ENCODE measurements at regions not wholly inside any gene's neighbourhood (a gene's known extent, or its start where the extent isn't known, plus 50 kb on each side); places are given as distances from the start of the nearest gene placed in this dataset.
A peak's percentile ranks its signal among the peaks of the same experiment; 100 is the strongest.
"Not testable (repeated sequence)": the region's sequence is repeated elsewhere in the genome, so short reads cannot be mapped to it uniquely, and the experiment has no call there.

- no peak for DNase-seq
Measured at GRCh38 chr7:113371416-113372043, 253.2 kb upstream of the SMIM30 start.

GRCh38 chr7:113370910-113371309 is 252.6 kb upstream of the SMIM30 start:
- DNase-seq: no peak

DNA sequence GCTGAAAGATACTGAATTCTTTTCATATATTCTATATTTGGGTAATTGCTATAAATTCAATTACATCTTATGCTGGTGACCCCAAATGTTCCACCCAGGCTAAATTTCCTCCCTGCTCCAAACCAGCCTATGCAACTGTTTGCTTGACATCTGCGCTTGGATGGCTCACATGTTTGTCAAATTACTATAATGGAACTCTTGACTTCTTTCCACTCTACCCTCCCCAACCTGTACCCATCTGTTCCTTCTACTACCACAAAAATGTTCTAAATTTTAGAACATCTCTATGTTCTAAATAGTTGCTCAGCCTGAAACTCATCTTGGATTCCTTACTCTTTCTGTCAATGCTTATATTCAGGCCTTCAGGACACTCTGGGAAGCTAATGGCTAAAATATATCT is 249.9 kb upstream of the SMIM30 start:
- DNase-seq: no peak

GRCh38 chr7:113367041-113367586 is 248.8 kb upstream of the SMIM30 start:
- DNase-seq: no peak

DNA sequence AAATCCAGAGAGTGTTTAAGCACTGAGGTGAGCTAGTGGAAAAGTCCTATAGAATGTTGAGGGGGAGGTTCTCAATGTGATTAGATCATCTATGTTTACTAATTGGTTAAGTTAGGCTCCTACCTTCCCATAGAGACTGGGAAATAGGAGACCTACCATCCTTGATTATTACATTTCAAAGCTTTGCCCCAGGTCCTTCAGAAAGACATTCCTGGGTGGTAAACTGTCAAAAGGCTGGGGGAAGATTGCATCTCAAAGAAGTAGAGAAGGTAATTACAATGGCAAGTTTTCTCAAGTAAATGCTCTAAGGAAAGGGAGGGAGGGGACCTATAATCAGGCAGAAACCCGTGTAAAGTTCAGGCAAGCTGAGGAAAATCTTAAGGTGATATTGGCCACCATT is 247.8 kb upstream of the SMIM30 start:
- no peak for DNase-seq

DNA sequence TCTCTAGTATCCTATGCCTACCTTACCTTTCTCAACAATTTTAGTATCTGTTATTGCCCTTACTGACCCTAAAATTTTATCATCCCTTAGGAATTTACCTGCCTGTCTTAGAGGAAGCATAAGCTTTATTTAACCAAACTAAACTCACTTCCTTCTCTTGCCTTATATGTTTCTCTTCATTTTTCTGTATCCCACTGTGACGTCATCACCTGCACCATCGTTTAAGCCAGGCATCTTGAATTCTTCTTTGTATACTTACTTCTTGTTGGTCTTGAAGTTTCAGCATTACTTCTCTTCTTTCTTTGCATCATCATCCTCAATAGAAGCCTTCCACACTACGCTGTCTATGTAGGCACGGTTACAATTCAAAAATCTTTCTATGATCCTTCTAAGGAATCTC is 231.0 kb upstream of the SMIM30 start:
- DNase-seq: no peak

GRCh38 chr7:113339661-113340060 is 221.3 kb upstream of the SMIM30 start:
- DNase-seq: no peak

DNA sequence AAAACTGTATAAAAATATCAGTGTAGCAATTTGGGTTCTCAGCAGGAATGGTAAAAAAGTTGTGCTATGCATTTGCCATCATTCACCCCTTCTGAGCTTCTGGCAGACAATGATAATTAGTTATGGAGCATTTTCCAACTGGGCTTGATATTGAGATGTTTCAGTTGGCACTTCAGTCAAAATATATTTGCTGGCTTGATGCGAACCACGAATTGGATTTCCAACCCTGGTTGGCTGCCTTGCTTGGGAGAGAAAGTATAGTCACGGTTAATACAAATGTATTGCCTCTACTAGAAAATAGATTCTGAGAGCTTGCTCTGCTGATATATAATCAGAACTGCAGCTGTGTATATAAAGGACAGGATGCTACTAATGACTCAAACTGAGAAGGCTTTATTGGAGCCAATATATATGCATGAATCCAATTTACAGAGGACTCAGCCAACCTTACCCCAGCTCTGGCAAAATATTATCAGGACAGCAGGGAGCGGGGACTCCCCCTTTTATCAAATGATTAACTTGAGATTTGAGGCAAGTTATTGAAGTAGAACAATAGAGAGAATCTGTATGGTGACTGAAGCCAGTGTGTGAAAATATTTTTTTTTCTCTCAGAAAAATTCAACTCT is 219.8 kb upstream of the SMIM30 start:
- DNase-seq: no peak

GRCh38 chr7:113336838-113337237 is 218.5 kb upstream of the SMIM30 start:
- not testable (repeated sequence) for DNase-seq

- no peak for DNase-seq
Measured at GRCh38 chr7:113331155-113331898, 213.0 kb upstream of the SMIM30 start.

DNA sequence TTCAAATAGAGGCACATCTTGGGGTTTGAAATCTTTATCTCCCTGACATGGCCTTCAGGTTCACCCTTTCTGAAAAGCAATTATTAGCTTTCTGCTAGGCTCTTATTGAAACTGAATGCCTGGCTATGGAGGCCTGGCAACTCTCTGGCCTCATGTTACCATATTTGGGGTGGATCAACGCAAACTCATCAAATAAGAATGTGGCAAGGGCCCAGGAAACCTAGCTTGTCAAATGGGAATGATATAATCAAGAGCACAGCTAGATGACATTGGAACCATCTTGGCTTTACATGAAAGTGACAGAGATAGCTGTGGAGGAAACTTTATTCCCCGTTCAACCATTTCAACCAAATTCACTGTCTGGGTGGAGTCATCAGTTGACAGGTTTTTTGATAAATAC is 202.8 kb upstream of the SMIM30 start:
- DNase-seq: no peak

GRCh38 chr7:113320419-113320818 is 202.1 kb upstream of the SMIM30 start:
- DNase-seq: peak; percentile 12

DNA sequence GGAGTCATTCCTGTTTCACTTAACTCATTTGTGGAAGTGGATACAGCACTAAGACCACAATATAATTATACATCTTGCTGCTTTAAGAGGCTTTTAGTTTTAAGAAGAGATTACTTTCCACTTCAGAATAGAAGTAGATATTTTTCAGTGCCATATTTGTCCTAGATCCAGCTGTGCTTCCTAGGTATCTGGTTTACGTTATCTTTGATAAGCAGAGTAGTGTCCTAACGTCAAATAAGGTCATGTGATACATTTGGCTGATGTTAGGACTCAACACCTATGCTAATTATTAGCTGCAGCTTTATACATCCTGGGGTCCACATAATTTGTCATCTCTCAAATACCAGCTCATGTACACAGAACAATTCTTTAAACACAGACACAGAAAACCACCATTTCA is 196.2 kb upstream of the SMIM30 start:
- DNase-seq: no peak

DNA sequence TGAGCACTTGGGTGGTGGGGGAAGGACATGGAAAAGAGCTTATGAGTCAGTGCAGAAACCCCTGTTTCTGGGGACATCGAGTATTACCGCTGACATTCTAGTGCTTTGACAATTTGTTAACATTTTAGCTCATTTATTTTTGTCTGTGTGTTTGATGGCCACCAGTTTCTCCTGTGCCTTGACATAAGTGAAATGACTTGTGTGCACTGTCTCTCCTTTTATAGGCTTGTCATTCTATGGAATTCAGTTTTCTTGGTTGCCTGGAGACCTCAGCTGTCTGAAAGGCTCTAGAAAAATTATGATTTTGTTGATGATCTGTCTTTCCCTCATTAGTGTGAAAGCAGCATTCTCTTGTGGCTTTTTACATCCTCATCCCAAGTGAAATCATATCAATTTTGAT is 190.0 kb upstream of the SMIM30 start:
- DNase-seq: no peak

GRCh38 chr7:113307147-113307546 is 188.8 kb upstream of the SMIM30 start:
- DNase-seq: no peak

DNA sequence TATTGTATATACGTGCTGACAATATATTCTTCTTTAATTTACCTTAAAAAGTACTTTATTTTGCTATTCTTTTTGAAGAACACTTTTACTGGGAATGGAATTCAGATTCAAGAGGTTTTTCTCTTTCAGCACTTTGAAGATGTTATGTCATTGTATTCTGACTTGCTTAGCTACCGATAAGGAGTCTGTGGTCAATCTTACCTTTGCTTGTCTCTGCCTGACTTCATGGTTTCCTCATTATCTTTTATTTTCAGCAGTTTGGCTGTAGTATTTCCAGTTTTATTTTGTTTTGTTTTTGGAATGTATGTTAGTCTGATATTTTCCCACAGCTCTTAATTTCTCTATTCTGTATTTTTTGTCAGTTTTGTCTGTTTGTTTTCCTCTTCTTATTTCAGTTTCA is 187.9 kb upstream of the SMIM30 start:
- DNase-seq: no peak

- DNase-seq: no peak
Measured at GRCh38 chr7:113304104-113304503, 185.8 kb upstream of the SMIM30 start.

DNA sequence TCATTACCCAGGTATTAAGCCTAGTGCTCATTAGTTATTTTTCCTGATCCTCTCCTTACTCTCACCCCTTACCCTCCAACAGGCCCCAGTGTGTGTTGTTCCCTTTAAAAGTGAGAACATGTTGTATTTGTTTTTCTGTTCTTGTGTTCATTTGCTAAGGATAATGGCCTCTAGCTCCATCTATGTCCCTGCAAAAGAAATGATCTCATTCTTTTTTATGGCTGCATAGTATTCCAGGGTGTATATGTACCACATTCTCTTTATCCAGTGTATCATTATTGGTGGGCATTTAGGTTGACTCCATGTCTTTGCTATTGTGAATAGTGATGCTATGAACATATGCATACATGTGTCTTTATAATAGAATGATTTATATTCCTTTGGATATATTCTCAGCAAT is 185.0 kb upstream of the SMIM30 start:
- DNase-seq: not testable (repeated sequence)

DNA sequence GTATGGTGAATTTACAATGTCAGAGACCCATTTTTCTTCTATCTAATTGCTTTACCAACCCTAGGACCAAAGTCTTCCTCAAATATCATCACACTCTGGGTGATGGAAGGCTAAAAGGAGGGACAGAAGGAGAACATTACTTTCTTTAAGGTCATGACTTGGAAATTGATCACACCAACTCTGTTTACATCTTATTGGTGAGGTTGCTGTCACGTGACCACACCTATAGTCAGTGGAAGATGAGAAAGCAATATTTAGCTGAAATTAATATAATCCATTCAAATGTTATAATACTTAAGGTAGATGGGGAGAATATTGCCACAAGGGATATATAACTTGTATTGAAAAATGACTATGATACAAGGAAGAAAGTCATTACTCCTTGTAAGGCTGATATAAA is 183.6 kb upstream of the SMIM30 start:
- DNase-seq: no peak

DNA sequence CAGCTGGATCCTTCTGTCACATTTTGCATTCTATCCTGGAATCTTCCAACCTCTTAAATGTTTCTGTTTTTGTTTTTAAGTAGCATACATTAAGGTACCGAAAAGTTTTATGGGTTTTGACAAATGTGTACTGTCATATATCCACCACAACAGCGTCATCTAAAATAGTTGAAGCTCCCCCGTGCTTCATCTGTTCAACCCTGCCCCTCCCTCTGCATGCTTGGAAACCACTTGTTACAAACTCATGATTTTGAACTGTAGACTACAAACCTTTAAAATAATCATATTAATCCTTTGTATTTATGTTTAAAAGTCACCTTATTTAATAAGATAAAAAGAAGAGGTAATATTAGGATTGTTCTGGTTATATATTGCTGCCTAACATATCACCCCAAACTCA is 182.8 kb upstream of the SMIM30 start:
- no peak for DNase-seq

DNA sequence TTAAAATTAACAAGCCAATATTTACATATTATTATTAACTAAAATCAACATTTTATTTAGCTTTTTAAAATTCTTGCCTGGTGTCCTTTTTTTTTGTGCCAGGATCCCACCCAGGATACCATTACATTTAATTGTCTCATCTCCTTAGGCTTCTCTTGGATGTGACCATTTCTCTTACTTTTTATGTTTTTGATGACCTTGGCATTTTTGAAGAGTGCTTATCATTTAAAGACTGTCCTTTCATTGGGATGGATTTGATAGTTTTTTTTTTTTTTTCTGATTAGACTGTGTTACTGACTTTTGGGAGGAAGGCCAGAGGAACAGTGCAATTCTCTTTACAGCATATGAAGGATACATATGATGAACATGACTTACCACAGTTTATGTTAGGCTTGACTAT is 181.4 kb upstream of the SMIM30 start:
- DNase-seq: no peak

DNA sequence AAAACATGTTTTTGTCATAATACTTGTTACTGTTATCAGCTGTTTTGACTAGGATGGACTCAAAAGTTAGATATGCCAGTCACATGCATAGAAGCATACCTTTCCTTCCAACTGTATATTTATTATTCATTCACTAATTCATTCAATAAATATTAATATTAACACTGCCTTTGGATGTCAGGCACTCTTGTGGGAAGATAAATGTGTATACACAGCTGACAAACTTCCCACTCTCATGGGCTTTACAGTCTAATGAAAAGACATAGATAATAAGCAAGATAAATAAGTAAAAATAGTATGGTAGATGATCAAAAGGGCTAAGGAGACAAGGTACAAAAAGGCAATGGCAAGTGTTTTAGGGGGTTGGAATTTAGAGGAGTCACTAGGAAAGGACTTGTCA is 180.1 kb upstream of the SMIM30 start:
- DNase-seq: no peak

GRCh38 chr7:113294750-113295149 is 176.4 kb upstream of the SMIM30 start:
- DNase-seq: no peak

GRCh38 chr7:113292105-113292504 is 173.8 kb upstream of the SMIM30 start:
- DNase-seq: no peak
